Hematopoietic multipotent progenitor cell treated with erythropoietin and hydrocortisone succinate and interleukin-3 and kit ligand, for 6 days (in vitro differentiated cells): ENCODE measurements at regions not wholly inside any gene's neighbourhood (a gene's known extent, or its start where the extent isn't known, plus 50 kb on each side); places are given as distances from the start of the nearest gene placed in this dataset.
"Not testable (repeated sequence)": the region's sequence is repeated elsewhere in the genome, so short reads cannot be mapped to it uniquely, and the experiment has no call there.

Experiments used
- DNase-seq: peaks from one replicate; pipeline ENCODE4 v3.0.0-alpha.2; 2015

DNA sequence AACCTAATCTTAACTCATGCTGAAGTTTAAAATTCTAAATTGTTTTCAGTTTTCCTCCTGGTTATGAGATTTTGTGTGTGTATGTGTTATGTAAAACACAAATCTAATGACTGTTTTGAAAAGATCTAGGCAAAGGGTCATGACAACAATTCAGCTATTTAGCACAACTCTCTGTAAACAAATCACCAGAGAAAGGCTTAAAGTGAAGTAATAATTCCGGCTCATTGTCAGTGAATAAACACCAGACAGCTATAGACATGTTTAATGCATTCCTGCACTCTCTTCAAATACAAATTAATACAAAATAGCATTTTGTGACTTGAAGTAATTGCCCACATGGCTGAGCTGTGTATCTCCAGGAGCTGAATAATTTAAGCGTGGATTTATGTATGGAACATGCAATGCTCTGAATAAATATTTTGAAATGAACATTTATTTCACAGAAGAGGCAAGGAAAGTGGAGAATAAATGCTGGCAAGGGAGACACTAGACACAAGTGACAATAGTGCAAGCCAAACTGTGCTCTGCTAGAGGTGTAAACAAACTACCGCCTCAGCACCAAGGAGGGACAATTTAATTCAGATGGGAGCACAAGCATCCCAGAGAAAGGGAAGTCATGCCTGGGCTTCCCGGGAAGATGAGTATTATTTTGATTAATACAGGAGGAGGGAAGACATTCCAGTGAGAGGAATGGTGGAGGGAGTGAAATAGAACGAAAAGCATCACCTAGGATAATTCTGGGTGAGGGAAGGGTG is 133.6 kb upstream of the XPO1 start:
- no peak for DNase-seq

DNA sequence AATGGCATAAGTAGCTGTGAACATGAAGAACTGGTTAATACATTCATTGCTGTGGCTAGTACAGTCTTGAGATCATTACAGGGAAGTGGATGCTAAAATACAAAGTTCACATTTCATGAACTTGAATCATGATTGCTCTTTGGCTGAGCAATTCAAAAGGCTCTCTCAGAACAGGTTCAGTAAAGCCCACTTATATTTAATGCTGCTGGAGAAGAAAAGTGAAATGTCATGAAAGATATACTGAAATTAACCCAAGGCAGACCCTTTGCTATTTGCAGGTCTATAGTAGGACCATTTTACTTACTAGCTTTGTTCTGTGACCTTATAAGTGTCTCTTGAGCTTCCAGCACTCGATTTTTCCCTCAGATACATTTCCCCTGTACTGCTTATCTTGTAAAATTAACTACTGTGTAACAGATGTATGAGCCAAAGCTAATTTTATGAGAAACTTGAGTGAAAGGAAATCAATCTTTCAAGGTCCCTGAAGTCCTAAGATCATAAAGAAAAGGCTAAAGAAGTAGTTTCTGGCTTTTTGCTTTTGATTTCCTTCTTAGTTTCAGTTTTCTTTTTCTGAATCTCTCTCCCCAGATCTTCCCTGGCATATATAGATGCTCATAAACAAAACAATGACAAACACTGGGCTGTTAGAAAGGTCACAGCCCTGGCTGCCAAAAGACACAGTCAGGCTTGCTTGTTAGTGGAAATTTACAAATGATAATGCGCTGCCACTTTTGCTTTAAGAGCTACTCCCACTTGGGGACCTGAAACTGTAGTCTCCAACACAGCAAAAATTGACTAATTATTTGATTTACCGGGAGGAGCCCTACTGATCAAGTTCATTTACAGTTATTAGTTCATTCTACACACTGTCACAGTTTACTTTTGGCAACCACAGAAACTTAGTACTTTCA is 132.7 kb upstream of the XPO1 start:
- DNase-seq: no peak

DNA sequence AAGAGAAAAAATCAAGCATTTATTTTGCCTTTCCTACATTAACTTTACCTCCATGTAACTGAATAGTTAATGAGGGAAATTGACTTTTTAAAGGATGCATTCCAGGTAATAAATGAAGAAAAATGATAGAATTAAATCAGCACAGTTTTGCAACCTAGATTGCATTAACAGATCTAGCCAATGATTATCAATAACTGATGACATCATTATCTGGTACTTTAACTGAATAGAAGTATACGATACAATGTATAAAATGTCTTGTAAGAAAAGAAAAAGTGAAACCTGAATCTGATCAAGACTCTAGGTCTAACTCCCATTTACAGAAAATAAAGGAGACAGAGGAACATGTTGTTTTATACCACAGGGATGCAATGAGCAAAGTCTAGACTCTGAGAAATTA is 126.0 kb upstream of the XPO1 start:
- DNase-seq: no peak

DNA sequence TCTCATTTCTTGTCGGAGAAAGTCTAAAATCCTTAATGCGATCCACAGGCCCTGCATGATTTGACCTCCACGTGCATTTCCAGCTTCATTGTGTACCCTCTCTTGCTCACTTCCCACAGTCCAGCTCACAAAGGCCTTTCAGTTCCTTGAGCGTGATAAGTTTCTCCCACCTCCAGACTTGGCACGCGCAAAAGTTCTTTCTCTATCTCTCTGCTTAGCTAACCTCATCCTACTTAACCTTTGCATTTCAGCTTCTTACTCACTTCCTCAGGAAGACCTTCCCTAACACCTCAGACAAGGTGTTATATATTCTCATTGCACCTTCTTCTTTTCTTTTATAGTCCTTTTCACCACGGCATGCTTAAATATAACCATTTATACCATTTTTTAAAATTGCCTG is 124.8 kb upstream of the XPO1 start:
- DNase-seq: no peak

DNA sequence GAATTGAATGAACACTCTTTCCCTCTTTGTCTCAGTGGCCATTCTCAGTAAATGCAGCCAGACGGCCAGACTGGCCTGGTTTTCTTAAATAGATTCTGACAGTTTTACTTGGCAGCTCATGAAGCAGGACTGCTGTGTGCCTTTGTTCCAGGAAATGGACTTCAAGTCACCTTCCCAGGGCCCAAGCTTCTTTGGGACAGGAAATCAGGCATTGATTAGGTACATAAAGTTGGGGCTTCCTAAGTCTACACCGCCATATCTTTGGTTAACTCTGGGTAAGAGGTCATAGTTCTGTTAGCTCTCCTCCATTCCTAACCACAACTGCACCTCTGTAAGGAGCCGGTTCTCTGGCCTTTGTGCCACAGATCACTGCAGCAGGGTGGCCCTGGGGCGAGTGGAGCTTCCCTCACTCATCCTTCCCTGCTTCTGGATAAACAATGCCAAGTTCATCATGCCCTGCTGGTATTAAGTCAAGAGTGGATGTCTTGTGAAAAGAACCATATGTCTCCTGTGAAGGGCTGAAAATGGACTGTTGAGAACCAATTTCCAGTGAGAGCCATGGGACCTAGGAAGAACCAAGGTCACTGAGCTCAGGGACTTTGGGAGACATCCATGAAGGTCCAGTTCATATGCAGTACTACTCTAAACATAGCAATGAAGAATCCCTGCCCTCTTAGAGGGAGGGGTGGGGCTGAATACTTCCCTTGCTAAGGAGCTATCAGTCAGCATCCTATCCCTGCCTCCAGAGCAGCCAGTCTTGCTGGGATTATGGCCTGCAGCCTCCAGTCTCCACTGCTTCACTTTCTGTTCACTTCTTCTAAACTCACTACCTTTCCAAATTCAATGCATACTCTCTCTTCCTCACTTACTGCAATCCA is 122.6 kb upstream of the XPO1 start:
- no peak for DNase-seq

DNA sequence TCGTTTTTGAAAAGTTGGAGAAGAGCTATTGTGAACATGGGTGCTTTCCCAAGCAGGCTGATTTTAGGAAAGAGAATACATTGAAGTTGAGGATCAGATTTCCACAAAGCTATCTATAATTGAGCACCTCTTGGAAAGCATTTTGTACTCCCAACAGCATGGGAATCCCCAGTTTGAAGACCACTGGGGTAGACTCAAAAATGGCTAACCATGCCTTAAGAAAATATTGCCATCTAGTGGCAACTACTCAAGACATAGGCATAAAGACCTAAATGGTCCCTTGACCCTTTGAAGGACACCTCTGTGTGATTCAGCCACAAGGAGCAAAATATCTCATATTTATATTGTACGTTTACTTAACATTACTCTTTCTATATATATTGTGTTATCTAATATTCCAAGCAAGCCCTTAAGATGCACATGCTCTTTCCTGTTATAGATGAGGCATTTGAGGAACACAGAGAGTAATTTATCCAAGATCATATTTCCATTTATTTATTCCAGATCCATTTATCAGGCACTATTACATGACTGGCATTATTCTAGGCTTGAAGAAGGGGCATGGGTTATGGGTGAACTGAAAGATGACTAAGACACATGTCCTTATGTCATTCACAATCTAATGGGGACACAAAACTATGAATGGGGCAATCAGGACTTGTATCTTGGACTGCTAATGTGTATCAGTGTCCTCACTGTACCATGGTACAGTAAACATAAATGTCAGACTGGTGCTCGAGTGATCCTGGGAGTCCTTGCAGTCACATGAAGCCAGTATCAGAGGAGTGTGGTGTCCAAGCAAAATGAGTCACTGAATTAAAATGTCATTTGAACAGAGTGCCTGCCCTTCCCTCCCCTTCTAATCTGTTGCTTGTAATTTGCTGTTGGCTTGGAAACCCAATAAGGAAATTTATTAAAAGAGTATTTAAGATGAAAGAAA is 121.0 kb upstream of the XPO1 start:
- DNase-seq: peak; percentile 75

DNA sequence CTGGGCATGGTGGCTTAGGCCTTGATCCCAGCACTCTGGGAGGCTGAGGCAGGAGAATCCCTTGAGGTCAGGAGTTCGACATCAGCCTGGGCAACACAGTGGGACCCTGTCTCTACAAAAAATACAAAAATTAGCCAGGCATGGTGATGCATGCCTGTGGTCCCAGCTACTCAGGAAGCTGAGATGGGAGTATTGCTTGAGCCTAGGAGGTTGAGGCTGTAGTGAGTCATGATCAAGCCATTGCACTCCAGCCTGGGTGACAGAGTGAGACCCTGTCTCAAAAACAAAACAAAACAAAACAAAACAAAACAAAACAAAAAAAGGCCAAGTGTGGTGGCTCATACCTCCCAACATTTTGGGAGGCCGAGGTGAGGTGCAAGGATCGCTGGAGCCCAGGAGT is 111.8 kb upstream of the XPO1 start:
- not testable (repeated sequence) for DNase-seq

DNA sequence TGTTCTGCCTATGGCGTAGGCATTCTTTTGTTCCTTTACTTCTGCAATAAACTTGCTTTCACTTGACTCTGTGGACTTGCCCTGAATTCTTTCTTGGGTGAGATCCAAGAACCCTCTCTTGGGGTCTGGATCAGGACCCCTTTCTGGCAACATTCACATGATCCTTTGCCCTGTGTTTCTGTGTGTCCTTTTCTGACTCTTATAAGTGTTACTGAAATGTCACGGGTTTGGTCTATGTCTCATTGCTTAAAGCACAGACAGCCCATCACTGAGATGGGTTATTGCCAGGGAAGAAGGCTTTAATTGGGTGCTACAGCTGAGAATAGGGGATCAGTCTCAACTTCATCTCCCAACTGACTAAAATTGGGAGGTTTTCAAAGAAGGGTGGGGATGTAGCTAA is 110.9 kb upstream of the XPO1 start:
- DNase-seq: no peak

DNA sequence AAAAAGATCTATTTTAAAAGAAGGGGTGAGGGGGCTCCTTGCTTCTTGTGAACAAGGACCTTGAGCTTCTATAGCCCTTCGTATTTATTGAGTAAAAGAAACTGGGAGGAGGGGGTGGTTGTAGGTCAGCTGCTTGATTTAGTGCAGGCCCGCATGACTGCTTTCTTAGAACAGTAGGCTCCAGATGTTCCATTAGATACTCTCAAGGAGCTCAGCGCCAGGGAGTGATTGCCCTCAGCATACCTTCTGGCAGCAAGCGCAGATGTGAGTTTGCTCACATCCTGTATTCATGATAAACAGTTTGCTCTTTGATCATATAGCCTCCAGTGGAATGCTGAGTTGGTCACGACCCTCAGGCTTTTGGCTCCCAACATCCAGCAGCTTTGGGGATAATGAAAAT is 108.9 kb upstream of the XPO1 start:
- no peak for DNase-seq

DNA sequence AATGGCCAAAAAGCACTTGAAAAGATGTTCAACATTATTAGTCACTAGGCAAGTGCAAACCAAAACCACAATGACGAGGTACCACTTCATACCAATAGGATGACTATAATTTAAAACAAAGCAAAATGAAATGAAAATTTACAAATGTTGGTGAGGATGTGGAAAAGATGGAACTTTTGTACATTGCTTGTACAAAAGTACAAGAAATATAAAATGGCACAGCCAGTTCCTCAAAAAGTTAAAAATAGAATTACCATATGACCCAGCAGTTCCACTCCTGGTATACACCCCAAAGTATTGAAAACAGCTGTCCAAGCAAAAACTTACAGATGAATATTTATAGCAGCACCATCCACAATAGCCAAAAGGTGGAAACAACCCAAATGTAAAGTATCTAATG is 107.8 kb upstream of the XPO1 start:
- no peak for DNase-seq

DNA sequence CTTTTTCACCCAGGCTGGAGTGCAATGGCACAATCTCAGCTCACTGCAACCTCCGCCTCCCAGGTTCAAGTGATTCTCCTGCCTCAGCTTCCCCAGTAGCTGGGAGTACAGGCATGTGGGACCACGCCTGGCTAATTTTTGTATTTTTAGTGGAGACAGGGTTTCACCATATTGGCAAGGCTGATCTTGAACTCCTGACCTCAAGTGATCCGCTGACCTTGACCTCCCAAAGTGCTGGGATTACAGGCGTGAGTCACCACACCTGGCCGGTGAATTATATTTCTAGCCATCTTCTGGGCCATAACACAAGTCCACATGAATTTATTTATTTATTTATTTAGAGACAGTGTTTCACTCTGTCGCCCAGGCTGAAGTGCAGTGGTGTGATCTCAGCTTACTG is 105.0 kb upstream of the XPO1 start:
- DNase-seq: not testable (repeated sequence)

DNA sequence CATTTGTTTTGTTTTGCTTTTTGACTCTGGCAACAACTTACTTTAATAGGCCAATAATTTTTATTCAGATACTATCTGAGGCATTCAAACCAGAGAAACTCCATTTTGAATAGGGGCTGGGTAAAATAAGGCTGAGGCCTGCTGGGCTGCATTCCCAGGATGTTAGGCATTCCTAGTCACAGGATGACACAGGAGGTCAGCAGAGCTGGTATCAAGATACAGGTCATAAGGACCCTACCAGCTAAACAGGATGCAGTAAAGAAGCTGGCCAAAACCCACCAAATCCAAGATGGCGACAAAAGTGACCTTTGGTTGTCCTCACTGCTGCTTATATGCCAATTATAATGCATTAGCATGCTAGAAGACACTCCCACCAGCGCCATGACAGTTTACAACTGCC is 102.2 kb upstream of the XPO1 start:
- no peak for DNase-seq

DNA sequence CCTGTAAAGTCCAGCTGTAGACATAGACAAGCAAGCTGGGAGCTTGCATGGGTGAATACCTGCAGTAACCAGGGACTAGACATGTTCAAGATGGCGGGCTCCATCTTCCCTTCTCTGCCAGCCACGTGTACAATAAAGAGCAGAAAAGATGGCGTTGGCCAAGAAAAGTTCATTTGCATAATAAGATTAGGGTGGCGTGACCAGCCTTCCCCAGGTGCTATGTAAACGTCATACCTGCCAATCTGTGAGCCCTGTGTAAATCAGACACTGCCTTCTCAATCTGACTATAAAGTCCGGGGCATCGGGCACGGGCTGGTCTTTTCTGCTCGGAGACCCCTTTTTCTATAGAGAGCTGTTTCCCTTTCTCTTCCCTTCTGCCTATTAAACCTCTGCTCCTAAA is 101.6 kb upstream of the XPO1 start:
- DNase-seq: no peak

DNA sequence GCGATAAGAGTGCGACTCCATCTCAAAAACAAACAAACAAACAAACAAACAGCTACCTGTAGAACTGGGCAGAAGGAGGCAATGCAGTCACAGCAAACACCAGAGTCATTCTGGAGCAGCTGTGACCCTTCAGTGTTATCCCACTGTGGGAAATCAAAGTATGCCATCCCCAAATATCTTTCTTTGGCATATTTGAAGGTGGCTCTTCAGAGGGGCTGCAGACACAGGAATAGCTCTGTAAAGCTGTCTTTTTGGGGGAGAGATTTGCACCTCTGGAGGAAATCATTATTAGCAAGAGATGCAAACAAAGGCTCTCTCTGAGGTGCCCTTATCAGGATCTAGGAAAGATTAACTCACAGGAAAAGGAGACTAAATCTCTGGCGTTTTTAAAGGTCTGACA is 98.5 kb upstream of the XPO1 start:
- DNase-seq: no peak

DNA sequence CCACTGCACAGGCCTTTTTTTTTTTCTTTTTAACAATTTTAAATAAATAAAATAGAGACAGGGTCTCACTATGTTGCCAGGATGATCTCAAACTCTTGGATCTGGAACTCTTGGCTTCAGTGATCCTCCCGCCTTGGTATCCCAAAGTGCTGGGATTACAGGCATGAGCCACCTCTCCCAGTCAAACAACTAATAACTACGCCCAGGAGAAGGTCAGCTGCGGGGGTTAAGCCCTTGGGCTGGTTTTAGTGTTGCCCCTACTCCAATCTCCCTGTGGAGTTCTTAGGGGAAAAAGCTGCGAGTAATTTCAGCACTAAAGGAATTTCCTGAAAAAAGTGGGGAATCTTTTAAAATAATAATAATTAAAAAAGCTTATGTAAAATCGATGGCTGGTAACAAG is 96.4 kb upstream of the XPO1 start:
- DNase-seq: no peak

DNA sequence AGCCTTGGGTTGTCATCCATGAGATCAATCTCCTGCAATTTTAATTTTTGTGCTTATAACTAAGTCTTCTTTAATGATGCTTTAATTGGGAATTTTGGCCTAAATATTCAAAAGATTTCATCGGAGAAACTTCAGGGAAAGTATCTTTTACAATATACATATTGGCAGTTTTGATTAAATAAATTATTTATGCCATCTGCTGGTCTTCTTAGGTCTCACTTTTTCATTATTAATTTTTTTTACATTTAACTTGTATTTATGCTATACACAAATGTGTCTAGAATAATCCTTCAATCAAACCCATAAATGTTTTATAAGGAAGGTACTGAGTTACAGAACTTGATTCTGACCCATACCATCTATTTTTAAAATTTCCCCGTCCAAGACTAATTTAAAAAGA is 95.1 kb upstream of the XPO1 start:
- peak; percentile 9 for DNase-seq

DNA sequence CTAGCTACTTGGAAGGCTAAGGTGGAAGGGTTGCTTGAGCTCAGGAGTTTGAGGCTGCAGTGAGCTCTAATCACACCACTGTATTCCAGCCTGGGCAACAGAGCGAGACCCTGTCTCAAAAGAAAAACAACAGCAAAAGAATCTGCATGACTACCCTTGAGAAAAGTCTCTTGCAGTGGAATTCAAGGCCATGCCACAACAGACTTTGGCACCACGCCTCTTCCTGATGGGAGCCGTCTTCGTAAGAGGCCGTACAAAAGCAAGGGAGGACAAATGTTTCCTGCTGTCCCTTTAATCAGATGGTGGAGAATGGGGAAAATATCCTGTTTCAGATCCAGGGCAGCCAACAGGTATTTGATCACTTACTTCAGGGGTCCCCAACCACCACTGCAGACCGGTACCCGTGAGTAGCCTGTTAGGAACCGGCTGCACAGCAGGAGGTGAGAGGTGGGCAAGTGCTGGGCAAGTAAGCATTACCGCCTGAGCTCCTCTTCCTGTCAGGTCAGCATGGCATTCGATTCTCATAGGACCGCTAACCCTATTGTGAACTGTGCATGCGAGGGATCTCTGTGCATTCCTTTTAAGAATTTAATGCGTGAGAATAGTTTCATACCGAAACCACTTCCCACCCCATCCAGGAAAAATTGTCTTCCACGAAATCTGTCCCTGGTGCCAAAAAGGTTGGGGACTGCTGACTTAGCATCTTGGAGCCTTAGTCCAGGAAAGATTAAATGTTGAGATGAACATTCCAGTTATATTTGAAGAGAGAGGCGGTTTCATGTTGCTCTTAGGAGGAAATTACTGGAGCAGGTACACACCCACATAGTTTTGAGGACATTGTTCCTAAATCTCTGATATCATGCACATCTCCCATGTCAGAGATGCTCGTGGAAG is 94.4 kb upstream of the XPO1 start:
- no peak for DNase-seq

DNA sequence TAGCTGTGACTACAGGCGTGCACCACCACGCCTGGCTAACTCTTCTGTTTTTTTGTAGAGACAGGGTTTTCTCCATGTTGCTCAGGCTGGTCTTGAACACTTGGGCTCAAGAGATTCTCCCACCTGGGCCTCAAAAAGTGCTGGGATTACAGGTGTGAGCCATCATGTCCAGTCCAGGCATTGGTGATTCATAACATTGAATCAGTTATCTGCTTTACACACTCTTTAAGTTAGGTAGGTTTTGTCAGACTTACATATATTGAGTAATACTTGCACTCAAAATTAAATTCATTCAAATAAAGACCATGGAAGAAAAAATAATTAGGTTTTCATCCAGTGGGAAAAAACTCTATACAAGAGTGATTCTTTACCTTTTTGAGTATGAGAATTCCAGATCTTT is 93.2 kb upstream of the XPO1 start:
- DNase-seq: no peak

DNA sequence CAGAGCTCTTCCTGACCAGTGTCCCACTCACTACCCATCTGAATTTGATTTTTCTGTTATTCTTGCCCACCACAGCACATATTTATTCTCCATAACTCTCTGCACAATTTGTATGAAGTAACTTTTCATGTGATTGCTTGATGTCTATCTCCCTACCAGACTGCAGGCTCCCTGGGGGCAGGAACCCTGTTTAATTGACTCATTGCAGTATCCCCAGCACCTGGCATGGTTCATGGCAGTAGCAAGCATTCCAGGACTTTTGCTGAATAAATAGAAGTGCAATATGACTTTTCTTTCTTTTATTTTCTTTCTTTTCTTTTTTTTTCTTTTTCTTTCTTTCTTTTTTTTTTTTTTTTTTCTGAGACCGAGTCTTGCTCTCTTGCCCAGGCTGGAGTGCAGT is 88.7 kb upstream of the XPO1 start:
- DNase-seq: no peak

DNA sequence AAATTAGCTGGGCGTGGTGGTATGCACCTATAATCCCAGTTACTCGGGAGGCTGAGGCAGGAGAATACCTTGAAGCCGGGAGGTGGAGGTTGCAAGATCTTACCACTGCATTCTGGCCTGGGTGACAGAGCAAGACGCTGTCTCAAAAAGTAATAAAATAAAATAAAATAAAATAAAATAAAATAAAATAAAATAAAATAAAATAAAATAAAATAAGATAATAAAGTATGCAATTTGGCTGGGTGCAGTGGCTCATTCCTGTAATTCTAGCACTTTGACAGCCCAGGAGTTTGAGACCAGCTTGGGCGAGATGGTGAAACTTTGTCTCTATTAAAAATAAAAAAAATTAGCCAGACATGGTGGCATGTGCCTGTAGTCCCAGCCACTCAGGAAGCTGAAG is 85.6 kb upstream of the XPO1 start:
- DNase-seq: no peak
